Activated CD4-positive, CD25-positive, alpha-beta regulatory T cell treated with anti-CD3 and anti-CD28 coated beads, Interleukin-2, amount 50 U/mL, for 16 hours (primary cell): ENCODE measurements at regions not wholly inside any gene's neighbourhood (a gene's known extent, or its start where the extent isn't known, plus 50 kb on each side); places are given as distances from the start of the nearest gene placed in this dataset.
"Not testable (repeated sequence)": the region's sequence is repeated elsewhere in the genome, so short reads cannot be mapped to it uniquely, and the experiment has no call there.

ENCODE experiments used
- DNase-seq: peaks from one replicate; pipeline ENCODE4 v3.0.0-alpha.2; 2020; ENCODE audit warnings: low read depth, low spot score

GRCh38 chr1:157368941-157369340 is 183.4 kb downstream of the FCRL5 start:
- not testable (repeated sequence) for DNase-seq

GRCh38 chr1:157368363-157368762 is 184.0 kb downstream of the FCRL5 start:
- no peak for DNase-seq

- DNase-seq = no peak
Measured at GRCh38 chr1:157367870-157368269, 184.4 kb downstream of the FCRL5 start.

- no peak for DNase-seq
Measured at GRCh38 chr1:157367091-157367739, 185.1 kb downstream of the FCRL5 start.

- DNase-seq = no peak
Measured at GRCh38 chr1:157364612-157365011, 187.7 kb downstream of the FCRL5 start.

GRCh38 chr1:157363660-157364140 is 188.6 kb downstream of the FCRL5 start:
- no peak for DNase-seq

- DNase-seq = no peak
Measured at GRCh38 chr1:157360023-157360390, 192.3 kb downstream of the FCRL5 start.

GRCh38 chr1:157359314-157360022 is 192.8 kb downstream of the FCRL5 start:
- DNase-seq = no peak

GRCh38 chr1:157357111-157357510 is 195.2 kb downstream of the FCRL5 start:
- DNase-seq = no peak

- DNase-seq = no peak
Measured at GRCh38 chr1:157356601-157357000, 195.7 kb downstream of the FCRL5 start.

- no peak for DNase-seq
Measured at GRCh38 chr1:157353546-157353945, 198.8 kb downstream of the FCRL5 start.

GRCh38 chr1:157352817-157353408 is 199.4 kb downstream of the FCRL5 start:
- DNase-seq = no peak

GRCh38 chr1:157352216-157352615 is 200.1 kb downstream of the FCRL5 start:
- no peak for DNase-seq

GRCh38 chr1:157351800-157352199 is 200.5 kb downstream of the FCRL5 start:
- DNase-seq = not testable (repeated sequence)

GRCh38 chr1:157348538-157349480 is 203.5 kb downstream of the FCRL5 start:
- no peak for DNase-seq

GRCh38 chr1:157347506-157347905 is 204.8 kb downstream of the FCRL5 start:
- no peak for DNase-seq

- not testable (repeated sequence) for DNase-seq
Measured at GRCh38 chr1:157337785-157338184, 199.6 kb upstream of the ETV3 start.

GRCh38 chr1:157335056-157335455 is 196.9 kb upstream of the ETV3 start:
- no peak for DNase-seq

- no peak for DNase-seq
Measured at GRCh38 chr1:157334041-157334440, 195.8 kb upstream of the ETV3 start.

GRCh38 chr1:157330177-157330576 is 192.0 kb upstream of the ETV3 start:
- DNase-seq = not testable (repeated sequence)

- not testable (repeated sequence) for DNase-seq
Measured at GRCh38 chr1:157328120-157328519, 189.9 kb upstream of the ETV3 start.
